ENCODE measurements at regions not wholly inside any gene's neighbourhood (a gene's known extent, or its start where the extent isn't known, plus 50 kb on each side); places are given as distances from the start of the nearest gene placed in this dataset.

DNA sequence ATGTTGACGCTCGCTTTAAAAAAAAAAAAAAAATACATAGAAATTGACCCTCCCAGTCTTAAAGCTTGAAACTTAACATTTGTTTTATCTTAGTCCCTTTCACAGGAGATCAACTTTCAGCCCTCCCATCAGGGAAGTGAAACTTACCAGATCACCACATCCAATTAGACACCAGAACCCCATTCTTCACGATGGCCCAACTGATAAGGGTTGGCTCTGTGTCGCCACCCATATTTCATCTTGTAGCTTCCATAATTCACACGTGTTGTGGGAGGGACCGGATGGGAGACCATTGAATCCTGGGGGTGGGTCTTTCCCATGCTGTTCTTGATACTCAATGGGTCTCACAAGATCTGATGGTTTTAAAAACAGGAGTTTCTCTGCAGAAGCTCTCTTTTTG, 629.4 kb upstream of the KCND2 start:
- dilution Hi-C loops (cut with HindIII; ENCODE audit: low sequenced_read_pairs, unreplicated experiment) = no loop called here
- H2BK5ac ChIP-seq (ENCODE audit: low read depth, low read length, poor library complexity, severe bottlenecking) = no peak overlapping the region
- CTCF ChIA-PET = no interaction called here

More for the DNA sequence above, 629.4 kb upstream of the KCND2 start:
- Histone ChIP-seq H3K27ac (ENCODE audit: insufficient read depth, low read length) (no peak overlapping the region), H4K20me1 (ENCODE audit: insufficient read depth, low read length) (no peaks in the 10 kb centered on the region), H4K8ac (ENCODE audit: low read depth in 2 of 2, low read length in 2 of 2) (no peak overlapping the region), H4K91ac (ENCODE audit: insufficient read depth, low read depth, low read length) (no peak overlapping the region), H3K9me1 (ENCODE audit: insufficient read depth, low read length) (no peaks in the 10 kb centered on the region), H3K9me3 (ENCODE audit: control insufficient read depth, insufficient read depth, low read length) (no peaks in the 10 kb centered on the region; the same call in 1 of the 2 replicates), H3K4ac (ENCODE audit: low read depth, low read length) (no peak overlapping the region), H3K4me2 (ENCODE audit: low read depth, low read length) (no peak overlapping the region), H4K5ac (ENCODE audit: low read depth, low read length) (no peak overlapping the region), H2AK5ac (ENCODE audit: low read depth, low read length) (no peak overlapping the region), H3K4me1 (ENCODE audit: control insufficient read depth, insufficient read depth, low read length) (no peaks in the 10 kb centered on the region), H3K56ac (ENCODE audit: extremely low read depth, insufficient read depth, low read length) (no peak overlapping the region), H3K36me3 (ENCODE audit: control insufficient read depth, insufficient read depth, low read length) (no peaks in the 10 kb centered on the region), H3K27me3 (ENCODE audit: control insufficient read depth, insufficient read depth, low read length) (no peaks in the 10 kb centered on the region), H2AK9ac (replicated peaks; ENCODE audit: low read depth, low read length, poor library complexity) (no peak overlapping the region), H3K14ac (replicated peaks; ENCODE audit: low read depth, low read length) (no peak overlapping the region), H2BK20ac (ENCODE audit: low read depth, low read length) (no peak overlapping the region), H3K23ac (ENCODE audit: low read depth, low read length) (no peak overlapping the region), H3K9ac (ENCODE audit: low read depth, low read length) (no peak overlapping the region), H3K4me3 (ENCODE audit: insufficient read depth, low read depth, low read length) (no peak overlapping the region), H2BK120ac (ENCODE audit: low read depth, low read length) (no peak overlapping the region), H3K18ac (ENCODE audit: low read depth, low read length) (no peak overlapping the region), H2AFZ (replicated peaks; ENCODE audit: low read length, poor library complexity) (no peak overlapping the region), H2BK15ac (ENCODE audit: low read depth, low read length) (no peak overlapping the region), H3K79me1 (ENCODE audit: low read depth in 1 of 2, low read length in 2 of 2) (no peaks in the 10 kb centered on the region)
- WGBS, 2 experiments (ENCODE audit: extremely low coverage in 2 of 2, insufficient read length in 1 of 2) = no CpG with 5 or more reads among the region's 6 CpGs
- DNase-seq = no peak
- no TSS peak for BruUV-seq (replicated peaks)
- no peak for TF ChIP-seq MAZ (IDR thresholded peaks at IDR 0.05; ENCODE audit: borderline replicate concordance, low read depth, low read length)
- TF ChIP-seq POLR2A (IDR thresholded peaks at IDR 0.05; ENCODE audit: low read depth, low read length) = no peak
- no peak for TF ChIP-seq RAD21 (IDR thresholded peaks at IDR 0.05; ENCODE audit: low read length)
- no peak for TF ChIP-seq SMC3 (IDR thresholded peaks at IDR 0.05; ENCODE audit: low read depth, low read length)
- TF ChIP-seq, protein P1, sequence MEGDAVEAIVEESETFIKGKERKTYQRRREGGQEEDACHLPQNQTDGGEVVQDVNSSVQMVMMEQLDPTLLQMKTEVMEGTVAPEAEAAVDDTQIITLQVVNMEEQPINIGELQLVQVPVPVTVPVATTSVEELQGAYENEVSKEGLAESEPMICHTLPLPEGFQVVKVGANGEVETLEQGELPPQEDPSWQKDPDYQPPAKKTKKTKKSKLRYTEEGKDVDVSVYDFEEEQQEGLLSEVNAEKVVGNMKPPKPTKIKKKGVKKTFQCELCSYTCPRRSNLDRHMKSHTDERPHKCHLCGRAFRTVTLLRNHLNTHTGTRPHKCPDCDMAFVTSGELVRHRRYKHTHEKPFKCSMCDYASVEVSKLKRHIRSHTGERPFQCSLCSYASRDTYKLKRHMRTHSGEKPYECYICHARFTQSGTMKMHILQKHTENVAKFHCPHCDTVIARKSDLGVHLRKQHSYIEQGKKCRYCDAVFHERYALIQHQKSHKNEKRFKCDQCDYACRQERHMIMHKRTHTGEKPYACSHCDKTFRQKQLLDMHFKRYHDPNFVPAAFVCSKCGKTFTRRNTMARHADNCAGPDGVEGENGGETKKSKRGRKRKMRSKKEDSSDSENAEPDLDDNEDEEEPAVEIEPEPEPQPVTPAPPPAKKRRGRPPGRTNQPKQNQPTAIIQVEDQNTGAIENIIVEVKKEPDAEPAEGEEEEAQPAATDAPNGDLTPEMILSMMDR (conservative IDR thresholded peaks at IDR 0.05; ENCODE audit: low read depth, low read length) = no peak
- no peak for TF ChIP-seq NFE2L2 (IDR thresholded peaks at IDR 0.05; ENCODE audit: low read depth, low read length)
- no peak for TF ChIP-seq RFX5 (IDR thresholded peaks at IDR 0.05; ENCODE audit: low read depth, low read length)
- no peak for TF ChIP-seq BHLHE40 (IDR thresholded peaks at IDR 0.05; ENCODE audit: low read depth, low read length)
- TF ChIP-seq, protein P2, sequence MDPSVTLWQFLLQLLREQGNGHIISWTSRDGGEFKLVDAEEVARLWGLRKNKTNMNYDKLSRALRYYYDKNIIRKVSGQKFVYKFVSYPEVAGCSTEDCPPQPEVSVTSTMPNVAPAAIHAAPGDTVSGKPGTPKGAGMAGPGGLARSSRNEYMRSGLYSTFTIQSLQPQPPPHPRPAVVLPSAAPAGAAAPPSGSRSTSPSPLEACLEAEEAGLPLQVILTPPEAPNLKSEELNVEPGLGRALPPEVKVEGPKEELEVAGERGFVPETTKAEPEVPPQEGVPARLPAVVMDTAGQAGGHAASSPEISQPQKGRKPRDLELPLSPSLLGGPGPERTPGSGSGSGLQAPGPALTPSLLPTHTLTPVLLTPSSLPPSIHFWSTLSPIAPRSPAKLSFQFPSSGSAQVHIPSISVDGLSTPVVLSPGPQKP (IDR thresholded peaks at IDR 0.05; ENCODE audit: borderline replicate concordance, low read depth, low read length) = no peak
- TF ChIP-seq, protein P3, sequence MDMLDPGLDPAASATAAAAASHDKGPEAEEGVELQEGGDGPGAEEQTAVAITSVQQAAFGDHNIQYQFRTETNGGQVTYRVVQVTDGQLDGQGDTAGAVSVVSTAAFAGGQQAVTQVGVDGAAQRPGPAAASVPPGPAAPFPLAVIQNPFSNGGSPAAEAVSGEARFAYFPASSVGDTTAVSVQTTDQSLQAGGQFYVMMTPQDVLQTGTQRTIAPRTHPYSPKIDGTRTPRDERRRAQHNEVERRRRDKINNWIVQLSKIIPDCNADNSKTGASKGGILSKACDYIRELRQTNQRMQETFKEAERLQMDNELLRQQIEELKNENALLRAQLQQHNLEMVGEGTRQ (IDR thresholded peaks at IDR 0.05; ENCODE audit: low read depth, low read length) = no peak
- no peak for TF ChIP-seq MAFK (IDR thresholded peaks at IDR 0.05; ENCODE audit: low read depth, low read length)
- TF ChIP-seq CEBPB (IDR thresholded peaks at IDR 0.05; ENCODE audit: low read depth, low read length) = no peak
- in situ Hi-C loops (cut with MboI; ENCODE audit: low sequenced_read_pairs) = no loop called here
- ATAC-seq (ENCODE audit: low read depth) = no peak
- POLR2A ChIA-PET (ENCODE audit: unreplicated experiment) = no interaction called here
- intact Hi-C loops (cut with micrococcal nuclease) = no loop called here

All from IMR-90 (cell line).